Calu3 (cell line): ENCODE measurements at regions not wholly inside any gene's neighbourhood (a gene's known extent, or its start where the extent isn't known, plus 50 kb on each side); places are given as distances from the start of the nearest gene placed in this dataset.

Experiments used
- BruUV-seq: library from RNA; stranded (reverse); fragments of 400-500 nt; replicated peaks from 2 replicates; lab custom pipeline; 2021; lab: Mats Ljungman, UMichigan
- CTCF ChIA-PET: fragments of 300-600 bp; sonication (Branson Sonifier 250); formaldehyde crosslinking; loops from one replicate; lab custom pipeline; 2022; ENCODE audit warnings: antibody characterized with exemption; lab: Charles Lee
- DNase-seq: peaks from one replicate; pipeline ENCODE4 v3.0.0; 2022
- H3K27ac Mint-ChIP-seq: one replicate; pipeline ENCODE4 v1.8.0; 2022; ENCODE audit warnings: mixed read lengths; ENCODE audit not compliant: unreplicated experiment
- H3K27me3 Mint-ChIP-seq: one replicate; pipeline ENCODE4 v1.8.0; 2022; ENCODE audit warnings: mixed read lengths; ENCODE audit not compliant: unreplicated experiment
- H3K36me3 Mint-ChIP-seq: one replicate; pipeline ENCODE4 v1.8.0; 2022; ENCODE audit warnings: mild to moderate bottlenecking, moderate library complexity, mixed read lengths; ENCODE audit not compliant: insufficient read depth, unreplicated experiment
- H3K4me1 Mint-ChIP-seq: one replicate; pipeline ENCODE4 v1.8.0; 2022; ENCODE audit warnings: mild to moderate bottlenecking, low read depth, mixed read lengths; ENCODE audit not compliant: unreplicated experiment
- H3K4me3 Mint-ChIP-seq: one replicate; pipeline ENCODE4 v1.8.0; 2022; ENCODE audit warnings: mild to moderate bottlenecking, low read depth, moderate library complexity, mixed read lengths; ENCODE audit not compliant: unreplicated experiment
- H3K9me3 Mint-ChIP-seq: one replicate; pipeline ENCODE4 v1.8.0; 2022; ENCODE audit warnings: low read depth, mixed read lengths; ENCODE audit not compliant: unreplicated experiment
- CTCF ChIP-seq: fragments of 200-600 bp; IDR thresholded peaks from one replicate; pipeline ENCODE4 v1.8.0; 2022; ENCODE audit warnings: antibody characterized with exemption; ENCODE audit not compliant: unreplicated experiment
- intact Hi-C: fragments of 100-400 bp; cut with micrococcal nuclease; formaldehyde crosslinking; loops from one replicate; pipeline ENCODE4 v1.10.0; 2022; ENCODE audit not compliant: unreplicated experiment

- H3K27ac Mint-ChIP-seq, result no peak overlapping the region
- no TSS peak for BruUV-seq
Measured at GRCh38 chr13:73913751-73914518, 220.3 kb downstream of the KLF12 start.

GRCh38 chr13:73913079-73913740 lies 221.0 kb downstream of the KLF12 start:
- H3K4me3 Mint-ChIP-seq, result no peak overlapping the region
- no peaks in the 10 kb centered on the region for H3K4me1 Mint-ChIP-seq
- H3K36me3 Mint-ChIP-seq, result no peaks in the 10 kb centered on the region
- H3K9me3 Mint-ChIP-seq, result no peaks in the 10 kb centered on the region
- intact Hi-C loops, result no loop called here
- CTCF ChIA-PET, result no interaction called here
- TF ChIP-seq CTCF, result no peak
- no peak overlapping the region for H3K27ac Mint-ChIP-seq
- no peaks in the 10 kb centered on the region for H3K27me3 Mint-ChIP-seq
- DNase-seq, result no peak
- BruUV-seq, result no TSS peak

More at GRCh38 chr13:73913751-73914518, 220.3 kb downstream of the KLF12 start:
- CTCF ChIA-PET, result no interaction called here
- intact Hi-C loops, result no loop called here
- Mint-ChIP-seq H3K9me3 (no peaks in the 10 kb centered on the region), H3K27me3 (no peaks in the 10 kb centered on the region), H3K4me1 (no peaks in the 10 kb centered on the region), H3K36me3 (no peaks in the 10 kb centered on the region), H3K4me3 (no peak overlapping the region)
- DNase-seq, result no peak
- no peak for TF ChIP-seq CTCF

GRCh38 chr13:73911361-73911760 lies 222.8 kb downstream of the KLF12 start:
- H3K27me3 Mint-ChIP-seq, result no peaks in the 10 kb centered on the region
- DNase-seq, result no peak
- BruUV-seq, result no TSS peak
- H3K9me3 Mint-ChIP-seq, result no peaks in the 10 kb centered on the region
- no peak overlapping the region for H3K4me3 Mint-ChIP-seq
- intact Hi-C loops, result no loop called here
- H3K4me1 Mint-ChIP-seq, result no peaks in the 10 kb centered on the region
- no peak for TF ChIP-seq CTCF
- H3K27ac Mint-ChIP-seq, result no peak overlapping the region
- CTCF ChIA-PET, result no interaction called here
- H3K36me3 Mint-ChIP-seq, result no peaks in the 10 kb centered on the region

- CTCF ChIA-PET, result no interaction called here
- TF ChIP-seq CTCF, result no peak
- no TSS peak for BruUV-seq
Measured at GRCh38 chr13:73910733-73911132, 223.5 kb downstream of the KLF12 start.

More at GRCh38 chr13:73910733-73911132, 223.5 kb downstream of the KLF12 start:
- intact Hi-C loops, result no loop called here
- H3K27me3 Mint-ChIP-seq, result no peaks in the 10 kb centered on the region
- no peak overlapping the region for H3K27ac Mint-ChIP-seq
- DNase-seq, result no peak
- no peaks in the 10 kb centered on the region for H3K9me3 Mint-ChIP-seq
- no peaks in the 10 kb centered on the region for H3K4me1 Mint-ChIP-seq
- H3K4me3 Mint-ChIP-seq, result no peak overlapping the region
- no peaks in the 10 kb centered on the region for H3K36me3 Mint-ChIP-seq
